ENCODE measurements at regions not wholly inside any gene's neighbourhood (a gene's known extent, or its start where the extent isn't known, plus 50 kb on each side); places are given as distances from the start of the nearest gene placed in this dataset.
A peak's percentile ranks its signal among the peaks of the same experiment; 100 is the strongest.

DNA sequence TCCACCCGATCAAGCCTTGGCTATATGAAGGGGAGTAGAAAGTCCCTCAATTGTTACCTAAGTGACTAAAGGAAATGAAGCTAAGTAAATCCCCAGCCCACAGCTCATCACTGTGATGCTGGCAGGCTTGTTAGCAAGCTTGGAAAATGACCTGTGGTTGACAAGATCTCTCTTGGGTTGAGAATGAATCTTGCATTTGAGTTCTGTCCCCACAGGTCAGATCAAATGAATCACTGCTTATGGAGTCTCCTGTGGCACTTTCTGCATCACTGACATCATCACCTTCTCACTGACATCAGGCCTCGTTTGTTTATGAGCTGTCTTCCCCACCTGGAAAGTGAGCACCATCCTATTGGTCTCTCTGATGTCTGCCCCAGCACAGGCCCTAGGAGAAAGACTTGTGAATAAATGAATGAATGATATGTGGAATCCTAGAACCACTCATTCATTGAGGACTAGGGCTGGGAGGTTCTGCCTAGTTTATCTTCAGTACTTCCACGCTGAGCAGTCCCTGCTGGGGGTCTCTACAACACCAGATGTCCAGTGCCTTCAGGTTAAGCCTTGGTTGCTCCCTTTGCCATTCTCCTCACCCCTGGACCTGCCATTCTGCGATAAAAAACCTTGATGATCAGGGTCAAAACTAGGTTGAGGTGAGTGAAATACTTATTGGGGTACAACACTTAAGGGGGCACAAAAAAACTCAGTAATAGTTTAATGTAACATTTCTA is 318.4 kb upstream of the MOCS1 start:
- Histone ChIP-seq H3K9me3 (no peaks in the 10 kb centered on the region), H3K27me3 (no peaks in the 10 kb centered on the region), H3K36me3 (no peaks in the 10 kb centered on the region), H3K4me3 (no peak overlapping the region), H3K4me1 (no peaks in the 10 kb centered on the region), H3K27ac (no peak overlapping the region)
- intact Hi-C loops (cut with DNase I), result no loop called here
- ATAC-seq, result no peak
- TF ChIP-seq, protein P1, sequence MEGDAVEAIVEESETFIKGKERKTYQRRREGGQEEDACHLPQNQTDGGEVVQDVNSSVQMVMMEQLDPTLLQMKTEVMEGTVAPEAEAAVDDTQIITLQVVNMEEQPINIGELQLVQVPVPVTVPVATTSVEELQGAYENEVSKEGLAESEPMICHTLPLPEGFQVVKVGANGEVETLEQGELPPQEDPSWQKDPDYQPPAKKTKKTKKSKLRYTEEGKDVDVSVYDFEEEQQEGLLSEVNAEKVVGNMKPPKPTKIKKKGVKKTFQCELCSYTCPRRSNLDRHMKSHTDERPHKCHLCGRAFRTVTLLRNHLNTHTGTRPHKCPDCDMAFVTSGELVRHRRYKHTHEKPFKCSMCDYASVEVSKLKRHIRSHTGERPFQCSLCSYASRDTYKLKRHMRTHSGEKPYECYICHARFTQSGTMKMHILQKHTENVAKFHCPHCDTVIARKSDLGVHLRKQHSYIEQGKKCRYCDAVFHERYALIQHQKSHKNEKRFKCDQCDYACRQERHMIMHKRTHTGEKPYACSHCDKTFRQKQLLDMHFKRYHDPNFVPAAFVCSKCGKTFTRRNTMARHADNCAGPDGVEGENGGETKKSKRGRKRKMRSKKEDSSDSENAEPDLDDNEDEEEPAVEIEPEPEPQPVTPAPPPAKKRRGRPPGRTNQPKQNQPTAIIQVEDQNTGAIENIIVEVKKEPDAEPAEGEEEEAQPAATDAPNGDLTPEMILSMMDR (IDR thresholded peaks at IDR 0.05), result no peak
- DNase-seq, result no peak

DNA sequence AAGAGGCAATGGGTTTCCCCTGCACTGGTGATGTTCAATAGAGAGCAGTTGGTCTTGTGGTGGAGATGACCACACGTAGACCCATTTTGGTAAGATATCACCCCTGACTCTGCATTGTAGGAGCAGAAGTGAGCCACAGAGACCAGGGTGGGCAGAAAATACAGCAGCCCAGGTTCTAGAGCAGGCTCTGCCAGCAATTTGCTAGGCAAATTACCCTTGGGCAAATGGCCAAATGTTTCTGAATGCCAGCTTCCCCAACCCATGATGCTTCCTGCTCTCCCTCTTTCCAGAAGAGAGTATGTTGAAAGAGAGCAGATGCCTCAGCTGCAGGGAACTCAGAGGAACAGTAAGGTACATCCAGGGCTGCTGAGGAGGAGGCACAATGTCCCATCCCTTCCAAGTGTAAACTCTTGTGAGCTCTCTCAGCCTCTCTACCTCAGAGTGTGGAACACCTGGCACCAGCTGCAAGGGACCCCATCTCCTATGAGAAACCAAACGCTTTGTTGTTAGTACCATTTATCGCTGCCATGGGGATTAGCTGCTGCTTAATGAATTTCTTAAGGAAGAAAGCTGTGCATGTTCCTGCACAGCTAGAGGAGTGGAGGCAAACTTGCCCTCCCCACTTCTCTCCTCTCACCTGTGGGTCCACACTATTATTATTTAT is 317.5 kb upstream of the MOCS1 start:
- TF ChIP-seq, protein P1 (IDR thresholded peaks at IDR 0.05), result no peak
- no peaks in the 10 kb centered on the region for H3K9me3 ChIP-seq
- no peaks in the 10 kb centered on the region for H3K4me1 ChIP-seq
- no peak for ATAC-seq
- no peaks in the 10 kb centered on the region for H3K36me3 ChIP-seq
- H3K4me3 ChIP-seq, result no peak overlapping the region
- H3K27ac ChIP-seq, result no peak overlapping the region
- no peaks in the 10 kb centered on the region for H3K27me3 ChIP-seq
- intact Hi-C loops (cut with DNase I), result no loop called here
- DNase-seq, result no peak

DNA sequence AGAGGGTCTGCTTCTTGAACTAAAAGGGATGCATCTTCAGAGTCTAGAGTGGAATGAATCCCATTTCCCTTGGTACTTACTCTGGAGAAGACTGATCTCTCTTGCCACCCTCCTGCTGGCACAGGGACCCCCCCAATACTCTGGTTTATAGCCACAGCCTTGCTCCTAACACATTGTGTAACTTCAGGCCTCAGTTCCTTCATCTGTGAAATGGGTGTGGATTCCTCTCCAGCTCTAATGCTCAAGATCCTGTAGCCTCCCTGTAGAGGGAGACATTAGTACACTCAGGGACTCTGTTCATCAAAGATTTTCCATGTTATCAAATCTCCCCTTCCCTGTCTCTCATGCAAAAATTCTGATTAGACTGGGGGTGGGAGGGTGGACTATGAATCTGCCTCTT is 315.7 kb upstream of the MOCS1 start:
- Histone ChIP-seq H3K9me3 (no peaks in the 10 kb centered on the region), H3K36me3 (no peaks in the 10 kb centered on the region), H3K4me3 (no peak overlapping the region), H3K27me3 (no peaks in the 10 kb centered on the region), H3K4me1 (no peaks in the 10 kb centered on the region), H3K27ac (no peak overlapping the region)
- intact Hi-C loops (cut with DNase I), result no loop called here
- no peak for ATAC-seq
- TF ChIP-seq, protein P1 (IDR thresholded peaks at IDR 0.05), result no peak
- DNase-seq, result no peak

DNA sequence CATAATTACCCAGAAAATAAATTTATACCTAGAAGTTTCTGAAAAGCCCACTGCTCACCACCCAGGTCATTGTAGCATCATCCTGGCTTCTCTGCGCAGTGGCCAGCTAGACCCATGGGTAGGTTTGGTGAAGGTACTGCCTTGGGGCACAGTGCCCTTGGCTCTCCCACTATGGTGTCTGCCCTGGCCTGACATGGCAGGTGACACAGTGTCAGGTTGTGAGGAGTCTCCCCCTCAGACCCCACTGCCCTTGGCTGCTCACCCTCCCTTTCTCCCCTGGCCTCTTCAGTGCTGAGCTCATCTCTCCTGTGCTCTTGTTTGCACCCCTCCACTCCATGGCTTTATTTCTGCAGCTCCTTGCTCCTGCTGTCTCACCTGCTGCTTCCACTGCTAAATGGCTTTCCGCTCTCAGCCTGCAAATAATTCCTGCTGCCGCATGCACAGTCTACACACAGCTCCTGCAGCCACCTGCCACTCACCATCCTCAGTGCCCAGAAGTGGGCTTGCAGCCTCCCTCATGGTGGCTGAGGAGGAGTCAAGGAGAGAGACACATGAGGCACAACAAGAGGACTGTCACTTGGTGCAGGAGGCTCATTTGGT is 313.4 kb upstream of the MOCS1 start:
- Histone ChIP-seq H3K4me1 (no peaks in the 10 kb centered on the region), H3K27ac (no peak overlapping the region), H3K9me3 (no peaks in the 10 kb centered on the region), H3K4me3 (no peak overlapping the region), H3K27me3 (no peaks in the 10 kb centered on the region), H3K36me3 (no peaks in the 10 kb centered on the region)
- intact Hi-C loops (cut with DNase I), result no loop called here
- no peak for DNase-seq
- no peak for ATAC-seq
- TF ChIP-seq, protein P1 (IDR thresholded peaks at IDR 0.05), result no peak

DNA sequence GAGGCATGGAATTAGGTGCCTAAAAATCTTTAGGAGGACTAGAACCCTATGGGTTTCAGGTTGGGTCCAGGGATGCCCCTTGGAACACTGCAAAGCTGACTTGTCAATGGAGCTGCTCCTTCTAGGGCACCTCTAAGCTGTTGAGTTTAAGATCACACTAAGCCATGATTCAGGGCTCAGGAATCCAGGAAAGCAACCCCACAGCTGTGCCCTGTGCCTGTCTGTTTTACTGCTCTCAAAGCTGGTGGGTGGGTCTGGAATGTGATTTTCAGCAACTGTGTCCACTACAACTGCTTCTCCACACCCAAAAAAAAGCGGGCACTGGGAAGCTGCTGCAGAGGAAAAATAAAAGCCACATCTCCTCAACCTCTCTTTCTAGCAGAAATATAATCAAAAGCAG is 310.4 kb upstream of the MOCS1 start:
- TF ChIP-seq, protein P1 (IDR thresholded peaks at IDR 0.05), result no peak
- H3K36me3 ChIP-seq, result no peaks in the 10 kb centered on the region
- ATAC-seq (peak; percentile 98), DNase-seq (no peak)
- H3K9me3 ChIP-seq, result peaks cover 0 to 3% of the 10 kb centered on the region in 2 donors
- intact Hi-C loops (cut with DNase I), result no loop called here
- no peaks in the 10 kb centered on the region for H3K27me3 ChIP-seq
- H3K27ac ChIP-seq, result no peak overlapping the region
- no peak overlapping the region for H3K4me3 ChIP-seq
- H3K4me1 ChIP-seq, result no peaks in the 10 kb centered on the region
